ENCODE measurements at regions not wholly inside any gene's neighbourhood (a gene's known extent, or its start where the extent isn't known, plus 50 kb on each side); places are given as distances from the start of the nearest gene placed in this dataset.

- TF ChIP-seq POLR2A (IDR thresholded peaks at IDR 0.05) (no peak), CTCF (IDR thresholded peaks at IDR 0.05) (no peak)
These were observed 71.8 kb upstream of the GZMB start for GRCh38 chr14:24705840-24706239.
